H54 (cell line): ENCODE measurements at regions not wholly inside any gene's neighbourhood (a gene's known extent, or its start where the extent isn't known, plus 50 kb on each side); places are given as distances from the start of the nearest gene placed in this dataset.
A peak's percentile ranks its signal among the peaks of the same experiment; 100 is the strongest.
"Not testable (repeated sequence)": the region's sequence is repeated elsewhere in the genome, so short reads cannot be mapped to it uniquely, and the experiment has no call there.

Experiments used
- DNase-seq: peaks from one replicate; pipeline ENCODE4 v3.0.0; 2011; ENCODE audit warnings: low spot score, mixed read lengths; ENCODE audit not compliant: insufficient read length
- FAIRE-seq: peaks from 3 replicates; lab custom pipeline; 2011; peaks lifted over from hg19 to GRCh38; lab: Jason Lieb, UNC
- POLR2A ChIP-seq: IDR thresholded peaks from 2 replicates; pipeline ENCODE4 v1.6.1; 2011; ENCODE audit warnings: low read depth, mild to moderate bottlenecking, low read length

DNA sequence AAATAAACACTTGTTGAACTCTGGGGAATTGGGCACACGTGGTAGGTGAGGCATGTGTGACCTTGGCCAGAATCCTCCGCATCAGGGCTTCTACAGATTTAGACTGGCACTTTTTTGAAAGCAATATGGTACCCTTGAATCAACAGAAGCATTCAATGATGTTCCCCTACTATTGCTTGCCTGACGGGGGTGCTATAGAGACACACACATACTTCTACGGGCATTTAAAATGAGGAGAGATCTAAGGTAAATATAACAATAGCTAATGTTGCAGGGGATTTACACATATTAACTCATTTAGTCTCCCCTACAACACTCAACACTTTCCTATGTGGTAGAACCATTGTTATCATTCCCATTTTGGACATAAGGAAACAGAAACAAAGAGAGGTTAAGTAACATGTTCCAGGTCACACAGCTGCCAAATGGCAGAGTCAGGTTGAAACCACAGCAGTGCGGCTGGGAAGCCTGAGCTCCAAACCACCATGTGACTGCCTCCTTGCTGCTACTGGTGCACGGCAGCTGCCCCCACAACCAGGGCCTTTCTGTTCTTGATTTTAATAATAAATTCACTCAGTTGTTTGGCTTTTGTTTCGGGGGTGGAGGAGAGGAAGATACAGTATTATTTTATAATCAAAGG is 147.4 kb downstream of the ZNF281 start:
- FAIRE-seq (no peak), DNase-seq (no peak)
- no peak for TF ChIP-seq POLR2A

- no peak for TF ChIP-seq POLR2A
- FAIRE-seq: no peak
Measured at GRCh38 chr1:200260597-200261335, 149.1 kb downstream of the ZNF281 start.

GRCh38 chr1:200258447-200259375 is 151.1 kb downstream of the ZNF281 start:
- FAIRE-seq (no peak), DNase-seq (peak; percentile 15)

More at GRCh38 chr1:200260597-200261335, 149.1 kb downstream of the ZNF281 start:
- no peak for DNase-seq

GRCh38 chr1:200257235-200257634 is 152.6 kb downstream of the ZNF281 start:
- FAIRE-seq (no peak), DNase-seq (no peak)
- no peak for TF ChIP-seq POLR2A

More at GRCh38 chr1:200258447-200259375, 151.1 kb downstream of the ZNF281 start:
- no peak for TF ChIP-seq POLR2A

DNA sequence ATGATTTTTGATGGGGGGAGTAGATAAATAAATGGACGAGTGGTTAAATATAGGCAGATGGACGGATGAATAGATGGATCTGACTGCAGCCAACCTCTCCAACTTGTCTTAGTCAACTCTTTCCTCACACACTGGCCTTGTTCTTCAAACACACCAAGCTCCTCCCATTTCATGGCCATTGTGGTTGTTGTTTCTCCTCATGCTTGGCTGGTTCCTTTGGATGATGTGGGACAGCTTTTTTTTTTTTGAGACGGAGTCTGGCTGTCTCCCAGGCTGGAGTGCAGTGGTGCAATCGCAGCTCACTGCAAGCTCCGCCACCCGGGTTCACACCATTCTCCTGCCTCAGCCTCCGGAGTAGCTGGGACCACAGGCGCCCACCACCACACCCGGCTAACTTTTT is 155.2 kb downstream of the ZNF281 start:
- not testable (repeated sequence) for DNase-seq, FAIRE-seq

DNA sequence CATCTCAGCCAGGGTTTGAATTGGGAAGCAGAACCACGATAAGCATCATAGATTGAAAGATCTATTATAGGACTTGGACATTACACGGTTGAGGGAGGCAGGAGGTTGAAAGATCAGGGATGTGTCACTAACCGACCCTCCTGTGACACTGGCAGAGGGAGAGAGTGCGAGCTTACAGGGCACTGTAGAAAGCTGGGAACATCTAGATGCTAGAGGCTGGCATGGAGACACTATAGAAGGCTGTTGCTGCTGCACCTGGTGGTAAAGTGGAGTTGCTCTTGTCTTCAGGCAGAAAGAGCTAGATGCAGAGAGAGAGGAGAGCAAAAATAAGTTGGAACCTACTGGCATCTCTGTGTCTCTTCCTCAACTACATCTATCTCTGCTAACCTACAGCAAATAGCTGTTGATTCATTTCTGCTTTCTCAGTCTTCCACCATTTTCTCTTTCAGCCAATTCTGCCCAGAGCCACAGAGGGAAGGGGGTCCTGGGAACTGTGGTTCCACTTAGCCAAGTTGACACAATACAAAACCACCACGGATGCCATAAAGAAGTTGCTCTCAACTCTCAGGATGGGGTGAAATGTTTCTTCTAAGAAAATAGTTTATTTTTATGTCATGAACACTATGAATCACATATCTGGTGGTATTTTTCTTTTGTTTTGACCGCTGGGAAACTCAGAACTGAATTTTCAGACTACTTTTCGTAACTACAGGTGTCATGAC is 155.9 kb downstream of the ZNF281 start:
- no peak for TF ChIP-seq POLR2A
- no peak for DNase-seq
- no peak for FAIRE-seq

- TF ChIP-seq POLR2A: no peak
- no peak for DNase-seq
- FAIRE-seq: no peak
Measured at GRCh38 chr1:200252531-200252930, 157.3 kb downstream of the ZNF281 start.

- no peak for TF ChIP-seq POLR2A
- FAIRE-seq (no peak), DNase-seq (no peak)
Measured at GRCh38 chr1:200250469-200250868, 159.4 kb downstream of the ZNF281 start.

GRCh38 chr1:200248541-200248940 is 161.3 kb downstream of the ZNF281 start:
- DNase-seq: no peak
- FAIRE-seq: no peak

DNA sequence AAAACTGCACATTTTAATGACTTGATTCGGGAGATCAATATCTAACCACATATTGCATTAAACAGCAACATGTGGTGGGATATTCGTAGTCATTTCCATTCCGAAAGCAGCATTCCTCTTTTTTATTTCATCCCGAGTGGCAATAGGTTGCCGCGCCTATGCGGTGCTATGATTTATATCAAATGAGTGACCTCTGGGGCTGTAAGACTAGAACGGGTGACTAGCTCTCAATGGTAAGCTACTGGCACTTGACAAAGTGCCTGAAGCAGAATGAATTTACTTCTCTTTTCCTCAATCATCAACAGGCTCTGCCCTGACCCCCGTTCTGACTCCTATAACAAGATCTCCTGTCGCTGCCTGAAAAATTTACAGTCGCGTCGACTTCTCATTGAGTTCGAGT is 162.3 kb downstream of the ZNF281 start:
- TF ChIP-seq POLR2A: no peak
- DNase-seq (no peak), FAIRE-seq (no peak)

More at GRCh38 chr1:200248541-200248940, 161.3 kb downstream of the ZNF281 start:
- TF ChIP-seq POLR2A: no peak

- no peak for DNase-seq
- peak; percentile 81 for FAIRE-seq
- TF ChIP-seq POLR2A: no peak
Measured at GRCh38 chr1:200245473-200245872, 164.4 kb downstream of the ZNF281 start.

- FAIRE-seq: no peak
- no peak for TF ChIP-seq POLR2A
- DNase-seq: no peak
Measured at GRCh38 chr1:200243042-200243437, 166.8 kb downstream of the ZNF281 start.

DNA sequence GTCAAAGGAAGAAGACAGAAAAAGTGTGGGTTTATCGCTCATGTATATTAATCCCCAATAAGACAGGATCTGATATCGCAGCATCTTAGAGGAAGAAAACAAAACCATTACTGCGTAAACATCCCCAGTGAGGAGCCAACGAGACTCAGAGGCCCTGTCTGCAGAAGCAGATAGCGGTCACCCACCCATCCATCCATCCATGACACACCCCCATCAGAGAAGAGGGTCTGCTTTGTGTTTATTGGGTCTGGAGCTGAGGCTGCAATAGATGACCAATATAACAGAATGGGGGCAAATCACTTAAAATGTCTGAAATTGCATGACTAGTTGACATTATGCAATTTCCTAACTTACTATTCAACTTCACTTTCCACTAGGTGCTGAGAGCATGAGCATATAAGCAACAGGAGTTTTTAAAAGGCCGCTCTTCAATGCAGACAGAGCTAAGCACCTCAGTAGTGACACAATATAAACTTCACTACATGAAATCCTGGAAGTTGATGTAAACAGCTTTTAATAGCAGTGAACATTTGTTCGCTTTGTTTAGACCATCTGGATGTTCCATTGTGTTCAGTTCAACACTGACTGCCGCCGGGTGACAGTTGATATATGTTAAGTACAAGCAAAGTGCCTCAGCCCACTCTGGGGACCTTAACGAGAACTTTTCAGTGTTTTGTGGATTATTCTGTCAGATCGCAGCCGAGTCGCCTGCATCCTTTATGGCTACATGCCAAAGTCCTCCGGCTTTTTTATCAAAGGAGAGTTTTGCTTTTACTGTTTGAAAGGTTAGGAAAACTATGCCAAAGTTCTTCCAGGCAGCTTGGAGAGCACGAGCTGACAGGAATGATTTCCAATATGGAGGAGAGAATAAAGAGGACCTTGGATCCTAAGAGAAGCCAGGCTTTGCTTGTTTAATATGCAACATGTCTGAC is 167.5 kb downstream of the ZNF281 start:
- no peak for TF ChIP-seq POLR2A
- no peak for DNase-seq

More for the DNA sequence above, 167.5 kb downstream of the ZNF281 start:
- FAIRE-seq: no peak
